Endothelial cell of umbilical vein (primary cell): ENCODE measurements at regions not wholly inside any gene's neighbourhood (a gene's known extent, or its start where the extent isn't known, plus 50 kb on each side); places are given as distances from the start of the nearest gene placed in this dataset.

Source experiments
- BruUV-seq: library from RNA; stranded (reverse); fragments of 400-500 nt; replicated peaks from 2 replicates; lab custom pipeline; 2021; lab: Mats Ljungman, UMichigan
- CTCF ChIA-PET: fragments of 300-600, 350-600 bp; sonication (Branson Sonifier 250); formaldehyde crosslinking; loops from one replicate; lab custom pipeline; 2021; ENCODE audit warnings: antibody characterized with exemption, inconsistent platforms; lab: Charles Lee
- POLR2A ChIA-PET: fragments of 300-600, 350-600 bp; sonication (Branson Sonifier 250); formaldehyde crosslinking; loops from one replicate; lab custom pipeline; 2021; ENCODE audit warnings: antibody characterized with exemption, inconsistent platforms; lab: Charles Lee
- DNase-seq: peaks from one replicate; pipeline ENCODE4 v3.0.0-alpha.2; 2011; ENCODE audit warnings: low read depth, low spot score
- FAIRE-seq: peaks from 2 replicates; lab custom pipeline; 2011; peaks lifted over from hg19 to GRCh38; lab: Jason Lieb, UNC
- H2AFZ ChIP-seq: 2 replicates; pipeline ENCODE4 v1.6.0; 2012; ENCODE audit warnings: low read depth, low read length, control low read depth, inconsistent platforms
- H3K27ac ChIP-seq: 2 replicates; pipeline ENCODE4 v1.5.1; 2011; ENCODE audit warnings: low read depth, mild to moderate bottlenecking, control low read depth, low read length, moderate library complexity; ENCODE audit not compliant: insufficient read depth
- H3K27me3 ChIP-seq, 2 experiments: 2 replicates each; pipeline versions ENCODE4 v1.6.0 to v1.6.1; 2011; ENCODE audit warnings: low read length in 2 of 2, mixed read lengths in 1 of 2; ENCODE audit not compliant: control insufficient read depth in 2 of 2, insufficient read depth in 2 of 2
- H3K36me3 ChIP-seq, 2 experiments: 2 replicates in 1 of 2; 3 replicates in 1 of 2; pipeline ENCODE4 v1.5.1; 2011; ENCODE audit warnings: low read length in 2 of 2, mild to moderate bottlenecking in 1 of 2, moderate library complexity in 1 of 2; ENCODE audit not compliant: control insufficient read depth in 2 of 2, insufficient read depth in 2 of 2; ENCODE audit errors: extremely low read depth in 1 of 2
- H3K4me1 ChIP-seq: 3 replicates; pipeline ENCODE4 v1.5.1; 2011; ENCODE audit warnings: mild to moderate bottlenecking, low read length; ENCODE audit not compliant: control insufficient read depth, insufficient read depth; ENCODE audit errors: extremely low read depth
- H3K4me2 ChIP-seq: 2 replicates; pipeline ENCODE4 v1.6.1; 2011; ENCODE audit warnings: low read length, control low read depth, mixed read lengths; ENCODE audit not compliant: insufficient read depth
- H3K4me3 ChIP-seq, 3 experiments: fragments of 200-600 bp in 1 of 3; sonication (generic), shearing (Covaris generic) in 1 of 3; replicated peaks in 1 of 3; 2 replicates each; pipeline ENCODE4 v1.5.1; 2011 to 2016; ENCODE audit warnings: control low read depth in 3 of 3, low read length in 3 of 3, mild to moderate bottlenecking in 2 of 3, inconsistent platforms in 1 of 3, low read depth in 1 of 3, moderate library complexity in 1 of 3; ENCODE audit not compliant: insufficient read depth in 1 of 3
- H3K79me2 ChIP-seq: 2 replicates; pipeline ENCODE4 v1.6.0; 2012; ENCODE audit warnings: low read length, inconsistent platforms; ENCODE audit not compliant: control insufficient read depth, insufficient read depth
- H3K9ac ChIP-seq: replicated peaks from 2 replicates; pipeline ENCODE3; 2011; ENCODE audit warnings: low read length, control low read depth; ENCODE audit not compliant: insufficient read depth; ENCODE audit errors: extremely low read depth
- H3K9me1 ChIP-seq: replicated peaks from 3 replicates; pipeline ENCODE4 v1.6.0; 2011; ENCODE audit warnings: mild to moderate bottlenecking, low read length; ENCODE audit not compliant: control insufficient read depth, insufficient read depth; ENCODE audit errors: extremely low read depth
- H3K9me3 ChIP-seq: replicated peaks from 2 replicates; pipeline ENCODE4 v1.5.1; 2012; ENCODE audit warnings: low read length, inconsistent platforms; ENCODE audit not compliant: control insufficient read depth, insufficient read depth
- H4K20me1 ChIP-seq: replicated peaks from 2 replicates; pipeline ENCODE3; 2011; ENCODE audit warnings: mild to moderate bottlenecking, low read length; ENCODE audit not compliant: control insufficient read depth, insufficient read depth; ENCODE audit errors: extremely low read depth
- CTCF ChIP-seq, 2 donors: IDR thresholded peaks; 1 replicate in 1 of 2; 2 replicates in 1 of 2; pipeline ENCODE4 v1.5.1; 2011; ENCODE audit warnings: low read length in 2 of 2, mild to moderate bottlenecking in 2 of 2, moderate library complexity in 2 of 2, control low read depth in 1 of 2, inconsistent platforms in 1 of 2, low read depth in 1 of 2; ENCODE audit not compliant: insufficient read depth in 1 of 2; ENCODE audit errors: extremely low read depth in 1 of 2
- EZH2 ChIP-seq: IDR thresholded peaks from 2 replicates; pipeline ENCODE4 v1.6.1; 2012; ENCODE audit warnings: borderline replicate concordance, low read depth, mild to moderate bottlenecking, moderate library complexity, low read length, inconsistent platforms; ENCODE audit not compliant: severe bottlenecking
- FOS ChIP-seq: IDR thresholded peaks from 2 replicates; pipeline ENCODE4 v1.6.1; 2011; ENCODE audit warnings: mild to moderate bottlenecking, low read length, moderate library complexity, borderline replicate concordance; ENCODE audit not compliant: insufficient read depth
- GATA2 ChIP-seq: IDR thresholded peaks from 2 replicates; pipeline ENCODE4 v1.7.0; 2011; ENCODE audit warnings: low read depth, mild to moderate bottlenecking, moderate library complexity, mixed read lengths, low read length; ENCODE audit not compliant: insufficient read length, insufficient read depth
- JUN ChIP-seq: IDR thresholded peaks from 2 replicates; pipeline ENCODE4 v1.6.1; 2011; ENCODE audit warnings: borderline replicate concordance, low read depth; ENCODE audit not compliant: insufficient read length, insufficient read depth
- MYC ChIP-seq: IDR thresholded peaks from one replicate; pipeline ENCODE4 v1.6.1; 2011; ENCODE audit warnings: mild to moderate bottlenecking, low read depth, low read length
- POLR2A ChIP-seq: IDR thresholded peaks from 2 replicates; pipeline ENCODE4 v1.6.1; 2012; ENCODE audit warnings: low read depth, mild to moderate bottlenecking, control low read depth, low read length
- POLR2AphosphoS5 ChIP-seq: IDR thresholded peaks from 2 replicates; pipeline ENCODE4 v1.6.1; 2012; ENCODE audit warnings: low read depth, mild to moderate bottlenecking, control low read depth, low read length, moderate library complexity; ENCODE audit not compliant: insufficient read depth
- dilution Hi-C: fragments of 300-500 bp; cut with MboI; formaldehyde crosslinking; loops from one replicate; pipeline ENCODE4 v1.15.0; 2019; ENCODE audit warnings: low sequenced_read_pairs; ENCODE audit not compliant: extremely low pct_ligation_motif_present
- intact Hi-C: fragments of 100-400 bp; cut with micrococcal nuclease; formaldehyde crosslinking; loops from one replicate; pipeline ENCODE4 v1.10.0; 2022
- TF ChIP-seq, protein P1 (sequence below): IDR thresholded peaks from 2 replicates; pipeline ENCODE4 v1.6.1; 2011; ENCODE audit not compliant: insufficient read depth, insufficient read length

DNA sequence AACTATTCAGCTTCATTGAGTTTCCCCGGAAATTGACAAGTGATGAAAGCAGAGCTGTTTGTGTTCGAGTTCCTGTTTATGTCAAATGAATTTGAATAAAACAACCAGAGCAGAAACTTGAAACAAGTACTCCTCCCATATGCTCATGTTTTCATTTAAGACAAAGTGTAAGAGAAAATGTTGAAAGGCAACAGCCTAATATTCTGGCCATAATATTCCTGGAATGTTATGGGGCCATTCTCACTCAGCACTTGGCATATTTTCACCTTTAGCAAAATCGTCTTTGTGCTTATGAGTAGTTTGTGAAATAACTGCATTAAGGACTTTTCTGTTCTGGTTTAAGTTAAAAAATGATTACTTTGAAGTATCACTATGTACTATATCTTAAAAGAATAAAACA is 276.0 kb upstream of the FAT1 start:
- FAIRE-seq (no peak), DNase-seq (no peak)
- Histone ChIP-seq H3K79me2 (no peaks in the 10 kb centered on the region), H4K20me1 (no peaks in the 10 kb centered on the region), H3K4me1 (no peaks in the 10 kb centered on the region), H3K9ac (no peak overlapping the region), H3K27me3 (no peaks in the 10 kb centered on the region), H3K36me3 (no peaks in the 10 kb centered on the region), H3K9me3 (no peaks in the 10 kb centered on the region), H3K4me3 (no peak overlapping the region), H2AFZ (no peak overlapping the region), H3K4me2 (no peak overlapping the region), H3K27ac (no peak overlapping the region), H3K9me1 (no peaks in the 10 kb centered on the region)
- intact Hi-C loops (no loop called here), dilution Hi-C loops (no loop called here)
- ChIA-PET CTCF (no interaction called here), POLR2A (no interaction called here)
- no TSS peak for BruUV-seq
- TF ChIP-seq FOS (no peak), EZH2 (no peak), CTCF (IDR thresholded peaks at IDR 0.05; ENCODE audit: extremely low read depth in 1 of 2, insufficient read depth in 1 of 2, low read depth in 1 of 2, low read length in 2 of 2) (no peak), POLR2AphosphoS5 (no peak), GATA2 (no peak), JUN (no peak), MYC (no peak), POLR2A (no peak)
- TF ChIP-seq, protein P1, sequence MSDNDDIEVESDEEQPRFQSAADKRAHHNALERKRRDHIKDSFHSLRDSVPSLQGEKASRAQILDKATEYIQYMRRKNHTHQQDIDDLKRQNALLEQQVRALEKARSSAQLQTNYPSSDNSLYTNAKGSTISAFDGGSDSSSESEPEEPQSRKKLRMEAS = no peak
